Keratinocyte (primary cell): ENCODE measurements at regions not wholly inside any gene's neighbourhood (a gene's known extent, or its start where the extent isn't known, plus 50 kb on each side); places are given as distances from the start of the nearest gene placed in this dataset.

Experiments
- CTCF ChIP-seq, 3 experiments: IDR thresholded peaks in 1 of 3; conservative IDR thresholded peaks in 1 of 3; optimal IDR thresholded peaks in 1 of 3; 2 replicates in 2 of 3; 3 replicates in 1 of 3; pipeline versions ENCODE3 to v1.5.1; 2011; ENCODE audit warnings: low read length in 3 of 3, mild to moderate bottlenecking in 3 of 3, moderate library complexity in 2 of 3, control low read depth in 1 of 3, inconsistent platforms in 1 of 3; ENCODE audit not compliant: insufficient read depth in 2 of 3; ENCODE audit errors: extremely low read depth in 1 of 3
- EZH2 ChIP-seq: IDR thresholded peaks from one replicate; pipeline ENCODE4 v1.6.1; 2012; ENCODE audit warnings: inconsistent platforms, mild to moderate bottlenecking, low read length, moderate library complexity

- TF ChIP-seq CTCF (optimal IDR thresholded peaks at IDR 0.05 in 1 of 3, IDR thresholded peaks at IDR 0.05 in 1 of 3, conservative IDR thresholded peaks at IDR 0.05 in 1 of 3; ENCODE audit: extremely low read depth in 1 of 3, insufficient read depth in 2 of 3, low read length in 3 of 3) (peak in 2 of 3 experiments; percentile 7 to 41), EZH2 (no peak)
These were observed 430.5 kb downstream of the SHISA9 start for GRCh38 chr16:13331918-13332317.
